ENCODE measurements at regions not wholly inside any gene's neighbourhood (a gene's known extent, or its start where the extent isn't known, plus 50 kb on each side); places are given as distances from the start of the nearest gene placed in this dataset.

DNA sequence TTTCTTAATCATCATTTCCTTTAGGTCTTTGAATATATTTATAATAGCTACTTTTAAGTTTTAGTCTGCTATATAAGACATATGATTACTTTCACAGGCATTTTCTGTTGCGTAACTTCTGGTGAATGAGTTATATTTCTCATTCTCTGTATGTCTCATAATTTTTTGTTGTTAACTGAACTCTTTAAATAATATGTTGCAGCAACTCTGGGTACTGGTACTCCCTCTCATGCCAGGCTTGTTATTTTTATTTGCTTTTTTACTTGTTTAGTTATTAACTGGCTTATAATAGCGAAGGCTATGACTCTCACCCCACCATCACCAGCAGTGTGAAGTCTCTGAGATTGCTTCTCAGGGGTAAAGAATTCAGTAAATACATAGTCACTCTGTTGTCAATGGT is 524.2 kb upstream of the CHORDC1 start:
- no peak overlapping the region for H3K4me3 ChIP-seq (ENCODE audit: low read length)
- TF ChIP-seq, protein P1, sequence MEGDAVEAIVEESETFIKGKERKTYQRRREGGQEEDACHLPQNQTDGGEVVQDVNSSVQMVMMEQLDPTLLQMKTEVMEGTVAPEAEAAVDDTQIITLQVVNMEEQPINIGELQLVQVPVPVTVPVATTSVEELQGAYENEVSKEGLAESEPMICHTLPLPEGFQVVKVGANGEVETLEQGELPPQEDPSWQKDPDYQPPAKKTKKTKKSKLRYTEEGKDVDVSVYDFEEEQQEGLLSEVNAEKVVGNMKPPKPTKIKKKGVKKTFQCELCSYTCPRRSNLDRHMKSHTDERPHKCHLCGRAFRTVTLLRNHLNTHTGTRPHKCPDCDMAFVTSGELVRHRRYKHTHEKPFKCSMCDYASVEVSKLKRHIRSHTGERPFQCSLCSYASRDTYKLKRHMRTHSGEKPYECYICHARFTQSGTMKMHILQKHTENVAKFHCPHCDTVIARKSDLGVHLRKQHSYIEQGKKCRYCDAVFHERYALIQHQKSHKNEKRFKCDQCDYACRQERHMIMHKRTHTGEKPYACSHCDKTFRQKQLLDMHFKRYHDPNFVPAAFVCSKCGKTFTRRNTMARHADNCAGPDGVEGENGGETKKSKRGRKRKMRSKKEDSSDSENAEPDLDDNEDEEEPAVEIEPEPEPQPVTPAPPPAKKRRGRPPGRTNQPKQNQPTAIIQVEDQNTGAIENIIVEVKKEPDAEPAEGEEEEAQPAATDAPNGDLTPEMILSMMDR (conservative IDR thresholded peaks at IDR 0.05; ENCODE audit: low read depth, low read length): no peak
- no peak for DNase-seq (ENCODE audit: low read depth)

DNA sequence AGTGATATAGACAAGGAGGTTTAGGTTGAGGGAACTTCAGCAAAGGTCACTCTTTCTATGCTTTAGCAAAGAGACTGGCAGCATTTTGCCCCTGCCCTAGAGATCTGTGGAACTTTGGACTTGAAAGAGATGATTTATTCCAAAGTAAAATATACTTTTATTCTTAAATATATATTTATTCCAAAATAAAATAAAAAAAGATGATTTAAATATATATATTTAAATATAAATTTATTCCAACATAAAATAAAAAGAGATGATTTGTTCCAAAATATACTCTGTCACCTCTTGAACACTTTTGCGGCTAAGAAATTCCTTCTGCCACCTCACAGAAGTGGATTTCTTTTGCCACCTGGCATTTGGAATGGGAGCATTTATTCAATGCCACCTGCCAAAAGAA is 521.3 kb upstream of the CHORDC1 start:
- no peak for DNase-seq (ENCODE audit: low read depth)
- H3K4me3 ChIP-seq (ENCODE audit: low read length): no peak overlapping the region
- TF ChIP-seq, protein P1 (conservative IDR thresholded peaks at IDR 0.05; ENCODE audit: low read depth, low read length): no peak

DNA sequence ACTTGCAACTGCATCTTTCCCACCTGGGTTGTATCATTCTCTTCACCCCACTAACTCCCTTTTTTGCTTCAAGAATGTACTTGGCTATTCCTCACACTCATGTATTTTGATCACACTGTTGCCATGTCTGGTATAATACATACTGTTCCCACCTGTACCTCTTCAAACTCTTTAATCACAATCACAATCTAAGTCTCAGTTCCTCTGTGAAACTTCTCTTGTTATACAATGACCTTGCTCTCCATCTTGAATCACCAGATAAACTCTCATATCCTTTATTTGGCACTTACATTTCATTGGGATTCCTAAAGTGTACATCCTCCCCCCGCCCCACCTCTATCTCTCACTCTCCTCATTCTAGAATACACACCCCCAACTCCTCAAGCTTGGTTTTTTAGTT is 516.0 kb upstream of the CHORDC1 start:
- no peak overlapping the region for H3K4me3 ChIP-seq (ENCODE audit: low read length)
- no peak for DNase-seq (ENCODE audit: low read depth)
- TF ChIP-seq, protein P1 (conservative IDR thresholded peaks at IDR 0.05; ENCODE audit: low read depth, low read length): no peak

DNA sequence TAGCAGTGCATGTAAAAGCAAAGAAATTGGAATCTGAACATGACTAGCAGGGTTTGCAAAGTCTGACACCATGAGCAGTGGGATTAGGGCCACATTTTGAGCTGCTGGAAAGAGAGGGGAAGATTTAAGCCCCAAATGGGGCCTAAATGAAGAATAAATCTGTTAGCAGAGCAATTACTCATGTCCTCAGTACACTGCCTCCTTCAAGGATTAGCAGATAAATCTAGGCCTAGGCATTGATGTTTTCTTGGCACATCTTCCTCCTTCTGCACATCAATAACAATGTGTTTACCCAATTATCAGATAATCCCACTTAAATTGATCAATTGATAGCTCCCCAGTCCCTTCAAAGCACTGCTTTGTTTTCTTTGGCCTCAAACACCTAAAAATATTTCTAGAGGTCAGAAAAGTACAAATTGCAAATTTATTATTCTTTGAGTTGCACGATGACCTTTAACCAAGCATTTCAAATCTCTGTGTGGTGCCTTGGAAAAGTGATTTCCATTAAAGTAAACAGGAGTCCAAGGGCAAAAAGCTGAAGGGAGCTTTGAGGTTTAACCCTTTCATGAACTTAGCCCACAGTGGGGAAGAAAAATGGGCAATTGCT is 514.7 kb upstream of the CHORDC1 start:
- H3K4me3 ChIP-seq (ENCODE audit: low read length): no peak overlapping the region
- TF ChIP-seq, protein P1 (conservative IDR thresholded peaks at IDR 0.05; ENCODE audit: low read depth, low read length): no peak
- no peak for DNase-seq (ENCODE audit: low read depth)

DNA sequence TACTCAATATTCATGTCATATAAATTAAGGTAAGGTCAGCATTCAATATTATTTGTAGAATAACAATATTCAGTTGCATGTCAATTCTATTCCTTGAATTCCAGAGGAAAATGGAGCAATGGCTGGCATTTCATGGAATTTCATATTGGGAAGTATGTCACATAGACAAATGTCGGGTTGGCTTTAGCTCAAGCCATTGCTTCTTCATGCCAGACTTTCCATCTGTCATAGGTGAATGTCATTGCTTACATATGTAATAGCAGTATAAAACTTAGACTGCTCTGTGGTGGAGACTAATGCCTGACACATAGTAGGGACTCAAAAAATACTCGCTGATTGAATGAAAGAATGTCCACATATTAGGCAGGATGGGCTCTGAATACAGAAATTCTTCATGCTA is 509.6 kb upstream of the CHORDC1 start:
- no peak for DNase-seq (ENCODE audit: low read depth)
- H3K4me3 ChIP-seq (ENCODE audit: low read length): no peak overlapping the region
- TF ChIP-seq, protein P1 (conservative IDR thresholded peaks at IDR 0.05; ENCODE audit: low read depth, low read length): no peak

DNA sequence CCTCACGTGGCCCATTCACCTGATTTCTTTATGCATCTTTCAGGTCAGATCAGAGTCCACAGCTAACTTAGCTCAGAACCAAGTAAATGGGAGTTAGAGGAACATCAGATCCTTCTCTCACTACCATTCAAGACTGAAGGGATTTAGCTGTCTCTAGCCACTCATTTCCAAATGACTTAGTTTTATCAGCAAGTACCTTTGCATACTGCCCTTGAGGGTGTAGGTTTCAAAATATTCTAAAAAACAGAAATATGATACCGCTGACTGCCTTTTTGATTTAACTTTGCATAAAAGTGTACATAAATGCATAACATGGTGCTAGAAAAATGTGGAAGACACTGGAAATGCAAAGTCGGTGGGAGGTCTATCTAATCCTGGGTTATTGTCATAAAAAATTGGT is 500.6 kb upstream of the CHORDC1 start:
- TF ChIP-seq, protein P1 (conservative IDR thresholded peaks at IDR 0.05; ENCODE audit: low read depth, low read length): no peak
- H3K4me3 ChIP-seq (ENCODE audit: low read length): no peak overlapping the region
- DNase-seq (ENCODE audit: low read depth): no peak

DNA sequence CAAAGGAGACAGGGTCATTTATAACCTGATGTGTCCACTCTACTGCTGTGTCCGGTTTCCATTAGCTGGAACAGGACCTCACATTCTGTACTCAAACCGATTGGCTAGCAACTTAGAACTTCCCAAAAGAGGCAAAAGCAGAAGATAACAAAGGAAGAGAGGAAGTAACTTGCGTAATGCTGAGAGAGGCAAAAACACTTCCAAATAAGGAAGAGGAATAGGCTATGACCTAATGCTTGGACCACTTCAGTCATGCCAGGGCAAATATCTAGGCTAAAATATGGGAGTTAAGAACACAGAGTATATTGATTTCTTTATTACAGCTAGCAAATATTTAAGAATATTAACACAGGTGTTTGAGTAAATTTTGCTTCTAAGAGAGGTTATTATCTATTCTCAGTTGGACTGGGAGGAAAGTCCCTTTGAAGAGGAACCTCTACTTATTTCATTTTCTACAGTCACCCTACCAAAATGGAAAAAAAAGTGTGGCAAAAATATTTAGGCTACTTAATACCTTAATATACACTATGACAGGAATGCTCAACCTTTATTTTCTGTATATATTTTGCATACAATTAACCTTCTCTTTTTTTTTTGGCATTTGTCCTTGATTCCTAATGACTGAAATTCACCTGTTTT is 499.8 kb upstream of the CHORDC1 start:
- H3K4me3 ChIP-seq (ENCODE audit: low read length): no peak overlapping the region
- TF ChIP-seq, protein P1 (conservative IDR thresholded peaks at IDR 0.05; ENCODE audit: low read depth, low read length): no peak
- no peak for DNase-seq (ENCODE audit: low read depth)

Data from retinal pigment epithelial cell (primary cell).